Activated naive CD4-positive, alpha-beta T cell treated with anti-CD3 and anti-CD28 coated beads, Interleukin-2, amount 10 ng/mL, durations not matched to agents 7 days and 5 days (primary cell): ENCODE measurements at regions not wholly inside any gene's neighbourhood (a gene's known extent, or its start where the extent isn't known, plus 50 kb on each side); places are given as distances from the start of the nearest gene placed in this dataset.
"Not testable (repeated sequence)": the region's sequence is repeated elsewhere in the genome, so short reads cannot be mapped to it uniquely, and the experiment has no call there.

Experiments
- CTCF ChIA-PET: fragments of 350-600 bp; sonication (Branson Sonifier 250); formaldehyde crosslinking; loops from one replicate; lab custom pipeline; 2021; ENCODE audit warnings: antibody characterized with exemption; lab: Charles Lee
- DNase-seq: peaks from one replicate; pipeline ENCODE4 v3.0.0-alpha.2; 2020
- H3K27ac Mint-ChIP-seq: one replicate; pipeline ENCODE4 v1.8.0; 2021; ENCODE audit warnings: mild to moderate bottlenecking, moderate library complexity, mixed read lengths
- H3K27me3 Mint-ChIP-seq: one replicate; pipeline ENCODE4 v1.8.0; 2021; ENCODE audit warnings: mild to moderate bottlenecking, mixed read lengths
- H3K36me3 Mint-ChIP-seq: one replicate; pipeline ENCODE4 v1.8.0; 2021; ENCODE audit warnings: mixed read lengths
- H3K4me1 Mint-ChIP-seq: one replicate; pipeline ENCODE4 v1.8.0; 2021; ENCODE audit warnings: mixed read lengths
- H3K4me3 Mint-ChIP-seq: one replicate; pipeline ENCODE4 v1.8.0; 2021; ENCODE audit warnings: mild to moderate bottlenecking, moderate library complexity, mixed read lengths
- H3K9me3 Mint-ChIP-seq: one replicate; pipeline ENCODE4 v1.8.0; 2021; ENCODE audit warnings: mixed read lengths

DNA sequence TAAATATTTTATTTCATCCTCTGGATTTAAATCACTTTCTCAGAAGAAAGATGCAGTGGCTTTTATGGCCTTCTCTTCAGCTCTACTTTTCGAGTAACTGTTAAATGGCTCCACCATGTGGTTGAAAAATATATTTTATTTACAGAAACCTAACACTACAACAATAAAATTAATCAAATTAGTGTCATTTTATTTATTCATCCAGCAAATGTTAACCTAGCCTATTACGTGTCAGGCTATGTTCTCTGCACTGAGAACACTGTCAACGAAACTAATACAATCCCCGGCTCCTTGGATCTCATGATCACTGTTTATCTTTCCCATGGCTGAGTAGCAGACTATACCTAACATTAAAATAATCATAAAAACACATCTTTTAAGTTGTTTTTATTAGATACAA lies 148.0 kb upstream of the OSTN start:
- CTCF ChIA-PET = interaction anchor here (0.8 to 2.2 kb wide), 7 partner anchors 22 to 1089 kb away, joined by 3 to 14 read pairs (median 3); no protein-coding TSS in a partner anchor
- Mint-ChIP-seq H3K9me3 (no peaks in the 10 kb centered on the region), H3K27me3 (no peaks in the 10 kb centered on the region), H3K4me1 (no peaks in the 10 kb centered on the region), H3K4me3 (no peak overlapping the region), H3K27ac (no peak overlapping the region), H3K36me3 (no peaks in the 10 kb centered on the region)
- DNase-seq = no peak

DNA sequence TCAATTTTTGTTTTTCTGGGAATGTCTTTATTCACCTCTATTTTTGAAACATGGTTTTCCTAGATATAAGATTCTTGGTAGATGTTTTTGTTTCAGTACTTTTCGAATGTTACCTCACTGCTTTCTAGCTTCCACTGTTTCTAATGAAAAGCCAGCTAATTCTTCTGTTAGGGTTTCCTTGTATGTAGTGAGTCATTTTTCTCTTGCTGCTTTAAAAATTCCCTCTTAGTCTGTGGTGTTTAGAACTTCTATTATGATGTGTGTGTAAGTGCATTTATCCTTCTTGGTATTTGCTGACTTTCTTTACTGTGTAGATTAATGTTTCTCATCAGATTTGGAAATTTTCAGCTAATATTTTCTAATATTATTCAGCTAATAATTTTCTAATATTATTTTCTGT lies 151.1 kb upstream of the OSTN start:
- H3K9me3 Mint-ChIP-seq = no peaks in the 10 kb centered on the region
- H3K4me3 Mint-ChIP-seq = no peak overlapping the region
- no peak for DNase-seq
- H3K4me1 Mint-ChIP-seq = no peaks in the 10 kb centered on the region
- H3K36me3 Mint-ChIP-seq = no peaks in the 10 kb centered on the region
- no peak overlapping the region for H3K27ac Mint-ChIP-seq
- no peaks in the 10 kb centered on the region for H3K27me3 Mint-ChIP-seq
- CTCF ChIA-PET = no interaction called here

DNA sequence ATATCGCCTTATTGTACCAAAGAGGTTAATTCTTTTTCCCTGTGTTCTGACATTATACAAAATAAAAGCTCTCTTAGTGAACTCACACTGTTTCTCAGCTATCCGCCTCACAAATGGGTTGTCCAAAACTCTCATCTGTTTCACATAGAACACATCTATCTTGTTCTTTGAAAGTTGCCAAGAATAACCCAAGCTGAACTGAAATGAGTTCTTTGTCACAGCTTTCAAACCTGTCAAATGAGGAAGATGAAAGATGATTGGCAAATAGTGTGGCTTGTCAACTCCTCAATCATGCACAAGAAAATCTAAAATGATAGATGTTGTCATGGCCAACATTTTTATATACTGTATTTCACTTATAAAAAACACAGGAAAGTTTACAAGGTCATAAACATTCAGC lies 168.1 kb upstream of the OSTN start:
- Mint-ChIP-seq H3K4me1 (no peaks in the 10 kb centered on the region), H3K9me3 (no peaks in the 10 kb centered on the region), H3K27me3 (no peaks in the 10 kb centered on the region), H3K36me3 (no peaks in the 10 kb centered on the region), H3K27ac (no peak overlapping the region), H3K4me3 (no peak overlapping the region)
- CTCF ChIA-PET = no interaction called here
- DNase-seq = no peak

DNA sequence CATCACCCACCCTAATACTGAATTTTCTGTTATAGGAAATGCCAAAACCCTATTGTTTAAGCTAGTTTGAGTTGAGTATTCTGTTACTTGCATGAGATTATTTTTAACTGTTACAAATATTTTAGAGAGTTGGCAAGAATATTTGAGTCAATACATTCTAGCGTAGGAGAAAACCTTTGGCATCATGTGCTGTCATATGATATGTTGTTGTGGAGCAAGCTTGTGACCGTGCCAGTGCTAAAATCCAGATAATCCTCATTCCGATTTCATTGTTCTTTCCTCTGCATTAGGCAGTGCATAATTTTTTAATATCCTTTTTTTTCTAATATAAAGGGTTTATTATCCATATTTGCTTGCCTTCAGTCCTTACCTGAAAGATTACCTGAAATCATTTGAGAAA lies 168.0 kb upstream of the GMNC start:
- H3K4me1 Mint-ChIP-seq = no peaks in the 10 kb centered on the region
- no peak overlapping the region for H3K27ac Mint-ChIP-seq
- H3K36me3 Mint-ChIP-seq = no peaks in the 10 kb centered on the region
- no peaks in the 10 kb centered on the region for H3K9me3 Mint-ChIP-seq
- CTCF ChIA-PET = no interaction called here
- H3K27me3 Mint-ChIP-seq = no peaks in the 10 kb centered on the region
- no peak for DNase-seq
- no peak overlapping the region for H3K4me3 Mint-ChIP-seq

DNA sequence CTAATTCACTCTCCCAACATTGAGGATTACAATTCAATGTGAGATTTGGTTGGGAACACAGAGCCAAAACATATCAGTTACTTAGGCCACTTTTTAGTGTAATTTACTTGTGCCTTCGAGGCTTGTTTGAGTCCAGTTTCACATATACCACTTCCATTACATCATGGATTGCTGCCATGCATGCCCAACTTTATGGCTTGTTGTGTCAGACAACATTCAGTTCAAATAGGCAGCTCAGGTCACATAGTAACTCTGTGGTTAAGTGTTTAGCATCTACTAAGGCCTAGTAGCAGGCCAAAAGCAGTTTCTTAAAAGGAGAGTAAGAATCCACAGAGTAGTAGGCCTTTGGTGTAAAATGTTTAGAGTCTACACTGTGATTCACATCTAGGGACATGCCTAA lies 164.3 kb upstream of the GMNC start:
- Mint-ChIP-seq H3K9me3 (no peaks in the 10 kb centered on the region), H3K27ac (no peak overlapping the region), H3K36me3 (no peaks in the 10 kb centered on the region), H3K4me3 (no peak overlapping the region), H3K27me3 (no peaks in the 10 kb centered on the region), H3K4me1 (no peaks in the 10 kb centered on the region)
- CTCF ChIA-PET = no interaction called here
- no peak for DNase-seq

DNA sequence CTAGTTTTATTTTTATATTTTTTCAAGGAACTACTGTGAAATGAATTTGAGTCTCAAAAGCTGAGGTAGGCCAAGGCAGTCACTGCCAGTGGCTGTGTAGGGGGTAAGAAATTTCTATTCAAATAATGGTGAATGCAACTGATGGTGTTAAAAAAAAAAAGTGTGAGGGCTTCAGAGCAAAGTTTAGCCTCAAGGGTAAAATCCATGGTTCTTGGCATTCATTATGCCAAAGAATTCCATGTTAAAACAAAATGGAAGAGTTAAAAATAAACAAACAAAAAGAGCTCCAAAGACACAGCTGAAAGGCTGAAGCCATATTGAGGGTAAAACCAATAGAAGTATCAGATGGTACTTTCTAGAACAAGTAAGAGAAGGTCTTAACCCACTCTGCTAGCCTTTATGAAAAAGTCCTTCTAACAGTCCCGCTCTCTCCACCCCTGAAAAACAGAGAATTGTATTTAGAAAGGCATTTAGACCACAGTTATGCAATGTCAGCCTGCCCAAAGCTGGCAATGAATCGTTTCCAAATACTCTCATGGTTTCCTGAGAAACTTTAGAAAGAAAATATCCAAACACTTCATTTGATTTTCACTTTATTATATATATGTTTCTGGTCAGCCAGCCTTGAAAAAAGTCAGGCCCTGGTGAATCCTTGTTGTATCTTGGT lies 158.4 kb upstream of the GMNC start:
- Mint-ChIP-seq H3K27me3 (no peaks in the 10 kb centered on the region), H3K9me3 (no peaks in the 10 kb centered on the region), H3K27ac (no peak overlapping the region), H3K36me3 (no peaks in the 10 kb centered on the region), H3K4me3 (no peak overlapping the region), H3K4me1 (no peaks in the 10 kb centered on the region)
- CTCF ChIA-PET = no interaction called here
- no peak for DNase-seq

DNA sequence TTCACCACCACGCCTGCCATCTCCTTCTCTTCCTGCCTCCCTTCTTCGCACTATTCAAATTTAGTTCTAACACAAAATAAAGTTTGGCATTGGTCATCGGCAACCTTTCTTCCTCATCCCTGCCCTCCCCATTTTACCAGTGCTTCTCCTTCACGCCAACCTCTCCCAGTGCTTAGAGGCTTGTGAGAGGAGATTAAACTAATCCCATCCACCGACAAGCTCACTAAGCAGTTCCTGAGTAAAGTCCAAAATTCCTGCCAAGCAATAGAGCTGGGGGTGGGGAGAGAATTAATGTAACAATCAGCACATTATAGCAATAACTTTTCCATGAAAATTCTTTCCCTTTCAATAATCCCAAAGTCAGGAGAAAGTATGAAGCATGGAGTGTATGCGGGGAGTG lies 157.4 kb upstream of the GMNC start:
- Mint-ChIP-seq H3K27me3 (no peaks in the 10 kb centered on the region), H3K36me3 (no peaks in the 10 kb centered on the region), H3K4me3 (no peak overlapping the region), H3K4me1 (no peaks in the 10 kb centered on the region), H3K27ac (no peak overlapping the region), H3K9me3 (peaks cover 3% of the 10 kb centered on the region)
- no peak for DNase-seq
- CTCF ChIA-PET = no interaction called here

DNA sequence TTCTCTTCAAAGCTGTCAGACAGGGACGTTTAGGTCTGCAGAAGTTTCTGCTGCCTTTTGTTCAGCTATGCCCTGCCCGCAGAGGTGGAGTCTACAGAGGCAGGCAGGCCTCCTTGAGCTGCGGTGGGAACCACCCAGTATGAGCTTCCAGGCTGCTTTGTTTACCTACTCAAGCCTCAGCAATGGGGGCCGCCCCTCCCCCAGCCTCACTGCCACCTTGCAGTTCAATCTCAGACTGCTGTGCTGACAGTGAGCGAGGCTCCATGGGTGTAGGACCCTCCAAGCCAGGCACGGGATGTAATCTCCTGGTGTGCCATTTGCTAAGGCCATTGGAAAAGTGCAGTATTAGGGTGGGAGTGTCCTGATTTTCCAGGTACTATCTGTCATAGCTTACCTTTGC lies 153.5 kb upstream of the GMNC start:
- DNase-seq, H3K27ac Mint-ChIP-seq, H3K4me1 Mint-ChIP-seq, H3K27me3 Mint-ChIP-seq, H3K9me3 Mint-ChIP-seq, H3K4me3 Mint-ChIP-seq, H3K36me3 Mint-ChIP-seq, CTCF ChIA-PET: not testable (repeated sequence)

DNA sequence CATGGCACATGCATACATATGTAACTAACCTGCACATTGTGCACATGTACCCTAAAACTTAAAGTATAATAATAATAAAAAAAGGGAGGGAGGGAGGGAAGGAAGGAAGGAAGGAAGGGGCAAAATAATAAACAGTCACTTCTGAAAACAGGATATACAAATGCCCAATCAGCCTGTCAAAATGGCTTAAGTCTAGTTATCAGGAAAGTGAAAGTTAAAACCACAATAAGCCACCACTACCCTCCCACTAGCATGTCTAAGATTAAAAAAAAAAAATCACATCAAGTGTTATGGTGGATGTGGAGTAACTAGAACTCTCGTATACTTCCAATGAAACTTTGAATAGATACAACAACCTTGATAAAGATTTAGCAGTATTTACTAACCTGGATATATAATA lies 145.6 kb upstream of the GMNC start:
- Mint-ChIP-seq H3K4me3 (no peak overlapping the region), H3K4me1 (no peaks in the 10 kb centered on the region), H3K27me3 (no peaks in the 10 kb centered on the region), H3K27ac (no peak overlapping the region), H3K9me3 (peaks cover 3% of the 10 kb centered on the region), H3K36me3 (no peaks in the 10 kb centered on the region)
- CTCF ChIA-PET = no interaction called here
- no peak for DNase-seq

DNA sequence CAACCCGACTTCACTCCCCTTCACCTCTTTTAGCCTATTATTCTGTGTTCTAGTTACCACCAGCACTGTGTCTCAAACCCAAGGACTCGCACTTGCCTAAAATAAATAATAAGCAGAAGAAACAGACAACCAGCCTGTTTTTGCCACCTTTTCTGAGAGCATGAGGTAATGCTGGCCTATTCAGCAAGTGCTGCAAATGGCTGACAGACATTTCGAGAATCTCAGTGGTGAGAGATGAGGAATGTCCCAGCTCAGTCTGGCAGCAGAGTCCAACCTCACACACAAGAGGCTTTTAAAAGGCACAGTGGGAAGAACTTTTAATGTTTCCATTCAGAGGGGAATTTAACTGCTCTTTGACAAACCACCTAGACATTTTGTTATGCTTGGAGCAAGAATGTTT lies 143.3 kb upstream of the GMNC start:
- H3K9me3 Mint-ChIP-seq = no peaks in the 10 kb centered on the region
- no peaks in the 10 kb centered on the region for H3K27me3 Mint-ChIP-seq
- no peak overlapping the region for H3K4me3 Mint-ChIP-seq

DNA sequence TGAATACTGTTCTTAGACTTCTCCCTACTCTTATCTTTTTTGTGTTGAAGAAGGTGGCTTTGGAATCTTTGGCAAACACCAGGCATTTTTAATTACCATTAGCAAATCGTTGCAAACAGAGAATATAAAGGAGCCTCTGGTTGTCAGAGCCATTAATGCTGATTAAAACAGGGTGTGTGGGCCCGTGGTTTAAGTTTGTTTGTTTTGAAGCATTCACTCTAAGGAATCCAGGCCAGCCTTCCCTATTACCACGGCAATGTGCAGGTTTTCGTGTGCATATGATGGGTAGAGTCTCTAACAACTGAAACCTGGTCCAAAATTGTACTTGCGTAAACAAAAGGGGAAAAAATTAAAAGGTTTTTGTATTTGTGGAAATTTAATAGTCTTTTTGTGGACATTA lies 141.2 kb upstream of the GMNC start:
- no peaks in the 10 kb centered on the region for H3K36me3 Mint-ChIP-seq
- no peak for DNase-seq
- CTCF ChIA-PET = no interaction called here
- no peak overlapping the region for H3K4me3 Mint-ChIP-seq
- H3K27ac Mint-ChIP-seq = no peak overlapping the region
- H3K4me1 Mint-ChIP-seq = no peaks in the 10 kb centered on the region
- H3K27me3 Mint-ChIP-seq = no peaks in the 10 kb centered on the region
- no peaks in the 10 kb centered on the region for H3K9me3 Mint-ChIP-seq

More for the DNA sequence above, 143.3 kb upstream of the GMNC start:
- CTCF ChIA-PET = no interaction called here
- no peaks in the 10 kb centered on the region for H3K36me3 Mint-ChIP-seq
- DNase-seq = no peak
- no peaks in the 10 kb centered on the region for H3K4me1 Mint-ChIP-seq
- H3K27ac Mint-ChIP-seq = no peak overlapping the region

DNA sequence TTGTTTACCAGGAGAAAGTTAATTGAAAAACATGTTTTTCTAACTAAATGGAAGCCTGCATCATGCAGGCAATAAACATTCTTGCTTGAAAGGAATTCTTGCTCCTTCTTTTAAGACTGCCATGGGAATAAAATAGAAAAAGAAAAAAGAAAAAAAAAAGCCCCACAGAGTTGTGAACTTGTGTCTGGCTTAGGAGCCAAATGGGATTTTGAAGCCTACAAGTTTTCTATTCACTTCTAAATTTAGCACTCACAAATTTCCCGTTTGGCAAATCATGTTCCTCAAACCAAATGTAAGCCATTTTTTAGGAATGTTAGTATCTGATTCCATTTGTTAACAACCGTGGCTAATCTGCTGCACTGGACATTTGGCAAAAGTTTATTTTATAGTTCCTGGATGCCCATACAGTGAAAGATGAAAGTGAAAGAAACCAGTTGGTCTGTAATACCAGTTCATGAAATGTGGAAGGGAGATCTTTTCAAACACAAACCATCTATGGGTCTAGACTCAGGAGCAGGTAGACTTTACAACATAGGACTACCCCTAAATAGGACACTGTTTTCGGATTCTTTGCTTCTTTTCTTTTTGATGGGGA lies 133.8 kb upstream of the GMNC start:
- H3K4me3 Mint-ChIP-seq = no peak overlapping the region
- peaks cover under 1% of the 10 kb centered on the region for H3K9me3 Mint-ChIP-seq
- CTCF ChIA-PET = no interaction called here
- DNase-seq = no peak
- H3K4me1 Mint-ChIP-seq = no peaks in the 10 kb centered on the region
- H3K36me3 Mint-ChIP-seq = no peaks in the 10 kb centered on the region
- H3K27ac Mint-ChIP-seq = no peak overlapping the region
- no peaks in the 10 kb centered on the region for H3K27me3 Mint-ChIP-seq

DNA sequence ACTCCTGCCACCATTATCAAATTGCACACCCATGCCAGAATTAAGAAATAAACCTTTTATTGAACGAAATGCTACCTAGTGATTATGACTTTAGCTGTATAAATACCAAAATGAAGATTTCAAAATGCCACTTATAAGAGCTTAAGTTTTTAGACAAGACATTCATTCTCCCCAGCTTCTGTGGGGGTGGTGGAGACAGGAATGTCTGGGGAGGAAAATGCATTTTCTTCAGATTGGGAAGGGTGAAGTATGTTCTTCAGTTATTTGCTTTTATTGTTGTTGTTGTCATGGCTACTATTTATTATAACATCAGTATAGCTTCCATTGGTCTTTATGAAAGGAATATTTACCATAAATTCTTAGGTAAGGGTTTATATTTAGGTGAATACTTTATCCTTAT lies 132.7 kb upstream of the GMNC start:
- no peak for DNase-seq
- Mint-ChIP-seq H3K9me3 (peaks cover 2% of the 10 kb centered on the region), H3K4me3 (no peak overlapping the region), H3K27ac (no peak overlapping the region), H3K36me3 (no peaks in the 10 kb centered on the region), H3K27me3 (no peaks in the 10 kb centered on the region), H3K4me1 (no peaks in the 10 kb centered on the region)
- CTCF ChIA-PET = no interaction called here

DNA sequence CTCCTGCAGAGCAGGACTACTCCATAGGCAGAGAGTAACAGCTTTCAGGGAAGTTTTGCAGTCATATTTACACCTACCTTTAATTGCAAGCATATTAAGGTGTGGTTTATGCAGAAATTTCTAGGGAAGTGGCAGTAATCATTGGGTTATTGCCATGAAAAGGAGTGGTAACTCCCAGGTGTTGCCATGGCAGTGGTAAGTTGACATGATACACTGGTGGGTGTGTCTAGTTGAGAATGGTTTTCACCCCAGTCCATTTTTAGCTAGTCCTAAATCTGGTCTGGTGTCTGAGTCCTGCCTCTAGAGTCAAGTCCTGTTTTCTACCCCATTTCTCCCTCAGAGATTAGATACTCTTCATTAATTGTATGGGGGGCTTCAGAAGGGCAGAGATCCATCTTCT lies 128.4 kb upstream of the GMNC start:
- CTCF ChIA-PET = no interaction called here
- DNase-seq = no peak
- Mint-ChIP-seq H3K4me1 (no peaks in the 10 kb centered on the region), H3K27ac (no peak overlapping the region), H3K4me3 (no peak overlapping the region), H3K27me3 (no peaks in the 10 kb centered on the region), H3K9me3 (peaks cover 10% of the 10 kb centered on the region), H3K36me3 (no peaks in the 10 kb centered on the region)

DNA sequence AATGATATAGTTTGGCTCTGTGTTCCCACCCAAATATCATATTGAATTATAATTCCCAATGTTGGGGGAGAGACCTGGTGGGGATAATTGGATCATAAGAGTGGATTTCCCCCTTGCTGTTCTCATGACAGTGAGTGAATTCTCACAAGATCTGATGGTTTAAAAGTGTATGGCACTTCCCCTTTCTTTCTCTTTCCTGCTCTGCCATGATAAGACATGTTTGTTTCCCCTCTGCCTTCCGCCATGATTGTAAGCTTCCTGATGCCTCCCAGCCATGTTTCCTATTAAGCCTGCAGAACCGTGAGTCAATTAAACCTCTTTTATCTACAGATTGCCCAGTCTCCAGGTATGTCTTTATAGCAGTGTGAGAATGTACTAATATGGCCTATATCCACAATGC lies 126.7 kb upstream of the GMNC start:
- H3K9me3 Mint-ChIP-seq = peaks cover 10% of the 10 kb centered on the region
- no peaks in the 10 kb centered on the region for H3K27me3 Mint-ChIP-seq
- H3K4me3 Mint-ChIP-seq = no peak overlapping the region
- no peaks in the 10 kb centered on the region for H3K36me3 Mint-ChIP-seq
- H3K27ac Mint-ChIP-seq = no peak overlapping the region
- no peak for DNase-seq
- H3K4me1 Mint-ChIP-seq = no peaks in the 10 kb centered on the region
- CTCF ChIA-PET = no interaction called here
